ENCODE measurements at regions not wholly inside any gene's neighbourhood (a gene's known extent, or its start where the extent isn't known, plus 50 kb on each side); places are given as distances from the start of the nearest gene placed in this dataset.

GRCh38 chr2:21281791-21282514, 158.2 kb downstream of the TDRD15 start:
- TF ChIP-seq CTCF (conservative IDR thresholded peaks at IDR 0.05) (no peak), ZFX (IDR thresholded peaks at IDR 0.05) (no peak)

Data from C4-2B (cell line).